ENCODE measurements at regions not wholly inside any gene's neighbourhood (a gene's known extent, or its start where the extent isn't known, plus 50 kb on each side); places are given as distances from the start of the nearest gene placed in this dataset.

DNA sequence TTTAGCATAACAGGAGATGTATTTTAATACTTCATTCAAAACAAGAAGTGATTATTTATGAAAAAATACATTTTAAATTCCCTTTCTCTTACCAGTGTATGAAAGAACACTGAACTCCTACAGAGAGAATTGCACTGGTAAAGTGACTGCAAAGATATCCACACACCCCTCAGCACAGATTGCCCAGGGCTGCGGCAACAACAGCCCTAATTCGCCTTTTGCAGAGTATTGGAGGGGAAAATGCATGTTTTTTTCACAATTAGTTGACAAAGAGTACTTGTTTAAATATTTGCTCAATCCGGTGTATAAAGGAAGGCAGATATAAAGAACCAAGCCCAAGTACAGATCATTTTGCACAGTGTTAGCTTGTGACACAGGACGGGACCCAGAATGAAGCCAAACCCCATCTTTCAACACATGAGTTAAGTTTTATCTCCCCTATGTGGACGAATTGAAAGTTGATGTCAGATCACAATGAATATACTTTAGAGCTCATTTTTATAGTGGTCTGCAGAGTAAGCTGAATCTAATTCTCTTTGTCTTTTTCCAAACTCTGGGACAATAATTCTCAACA, 551.4 kb upstream of the IGFBP7 start:
- DNase-seq, result no peak

DNA sequence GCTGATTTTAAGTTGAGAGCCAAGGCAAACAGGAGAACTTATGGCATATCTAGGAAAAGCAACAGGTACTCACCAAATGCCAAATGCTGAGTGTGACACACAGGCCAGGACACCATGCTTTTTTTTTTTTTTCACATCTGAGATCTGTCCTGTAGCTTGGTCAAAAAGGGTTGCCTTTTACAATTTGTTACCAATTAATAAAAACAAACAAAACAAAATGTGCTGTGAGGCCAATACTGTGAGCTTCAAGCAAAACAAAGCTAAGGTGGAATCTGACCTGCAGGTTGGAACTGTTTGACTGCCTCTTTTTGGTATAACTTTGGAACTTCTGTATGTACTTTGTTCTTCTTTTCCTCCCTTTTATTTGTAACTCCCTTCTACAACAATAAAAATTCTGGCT, 548.5 kb upstream of the IGFBP7 start:
- DNase-seq, result no peak

DNA sequence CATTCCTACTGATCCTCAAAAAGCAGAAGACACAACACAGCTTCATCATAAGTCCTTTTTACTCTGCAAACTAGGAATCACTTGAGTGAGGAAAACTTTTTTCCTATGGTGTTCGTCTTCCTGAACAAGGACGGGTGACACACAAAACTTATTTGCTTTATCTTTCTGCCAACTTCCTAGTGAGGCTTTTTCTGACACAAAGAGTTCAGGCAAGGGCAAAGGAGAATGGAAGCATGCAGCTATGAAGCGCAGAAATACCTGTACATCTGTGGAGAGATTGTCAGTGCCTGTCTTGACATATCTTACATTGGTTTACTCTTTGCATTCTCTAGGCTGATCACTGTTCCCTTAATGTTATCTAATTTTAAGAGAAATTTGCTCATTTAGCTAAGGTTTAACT, 548.0 kb upstream of the IGFBP7 start:
- no peak for DNase-seq

DNA sequence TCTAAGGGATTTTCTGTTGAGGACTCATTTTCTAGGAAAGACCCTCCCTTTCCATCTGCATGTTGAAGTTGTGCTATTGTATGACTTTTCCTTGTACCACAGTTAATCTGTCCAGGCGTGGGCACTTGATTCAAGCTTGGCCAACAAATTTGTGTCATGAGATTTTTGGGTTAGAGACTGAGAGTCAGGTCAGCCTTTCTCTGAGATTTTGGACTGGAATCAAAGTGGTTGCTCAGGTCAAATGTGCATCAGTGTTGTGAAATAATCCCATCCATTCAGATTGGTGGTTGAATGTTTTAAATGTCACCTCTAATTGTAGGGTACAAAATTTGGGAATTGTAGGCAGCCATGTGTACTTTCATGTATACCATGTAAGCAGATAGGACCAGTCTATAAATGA, 545.2 kb upstream of the IGFBP7 start:
- no peak for DNase-seq

DNA sequence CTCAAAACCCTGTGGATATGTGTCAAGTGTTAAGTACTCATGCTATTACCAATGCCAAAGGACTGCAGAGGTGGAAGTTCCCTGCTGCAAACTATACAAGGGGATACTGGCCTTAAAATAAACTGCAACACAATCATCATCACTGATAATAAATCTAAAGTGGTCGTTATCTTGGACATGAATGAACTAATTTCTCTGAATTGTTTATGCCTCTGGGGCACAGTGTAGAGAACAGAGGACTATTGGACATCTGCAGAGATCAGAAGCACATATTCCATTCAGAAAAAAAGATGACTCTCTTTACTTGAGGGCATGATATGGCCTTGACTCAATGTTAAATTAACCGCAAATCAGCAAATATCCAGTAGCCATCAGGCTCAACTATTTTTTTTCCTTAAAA, 542.6 kb upstream of the IGFBP7 start:
- no peak for DNase-seq

DNA sequence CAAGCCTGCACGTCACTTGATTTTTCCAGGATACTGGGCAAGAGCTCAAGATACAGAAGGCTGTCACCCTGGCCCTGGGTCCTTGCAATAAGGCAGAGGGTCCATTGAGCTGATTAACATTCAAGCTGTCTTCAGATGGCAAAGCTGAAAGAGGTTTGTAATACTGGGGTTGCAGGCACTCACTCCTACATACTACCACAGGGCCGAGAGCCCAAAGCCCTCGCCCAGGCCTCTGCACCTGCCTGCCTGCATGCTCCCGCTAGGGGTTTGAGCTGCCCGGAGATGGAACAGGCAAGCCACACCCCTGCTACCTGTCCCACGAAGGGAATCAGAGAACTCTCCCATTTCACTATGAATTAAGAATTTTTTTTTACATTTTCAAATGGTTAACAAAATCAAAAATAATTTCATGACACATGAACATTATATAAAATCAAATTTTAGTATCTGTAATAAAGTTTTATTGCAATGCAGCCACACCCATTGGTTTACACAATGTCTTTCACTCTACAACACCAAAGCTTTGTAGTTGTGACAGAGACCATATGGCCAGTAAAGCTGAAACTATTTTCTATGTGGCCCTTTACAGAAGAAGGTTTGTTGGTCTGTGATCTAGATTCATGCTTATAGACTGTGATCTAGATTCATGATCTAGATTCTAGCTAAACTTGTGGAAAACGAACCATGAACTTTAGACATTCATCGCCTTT, 530.4 kb upstream of the IGFBP7 start:
- DNase-seq, result no peak

DNA sequence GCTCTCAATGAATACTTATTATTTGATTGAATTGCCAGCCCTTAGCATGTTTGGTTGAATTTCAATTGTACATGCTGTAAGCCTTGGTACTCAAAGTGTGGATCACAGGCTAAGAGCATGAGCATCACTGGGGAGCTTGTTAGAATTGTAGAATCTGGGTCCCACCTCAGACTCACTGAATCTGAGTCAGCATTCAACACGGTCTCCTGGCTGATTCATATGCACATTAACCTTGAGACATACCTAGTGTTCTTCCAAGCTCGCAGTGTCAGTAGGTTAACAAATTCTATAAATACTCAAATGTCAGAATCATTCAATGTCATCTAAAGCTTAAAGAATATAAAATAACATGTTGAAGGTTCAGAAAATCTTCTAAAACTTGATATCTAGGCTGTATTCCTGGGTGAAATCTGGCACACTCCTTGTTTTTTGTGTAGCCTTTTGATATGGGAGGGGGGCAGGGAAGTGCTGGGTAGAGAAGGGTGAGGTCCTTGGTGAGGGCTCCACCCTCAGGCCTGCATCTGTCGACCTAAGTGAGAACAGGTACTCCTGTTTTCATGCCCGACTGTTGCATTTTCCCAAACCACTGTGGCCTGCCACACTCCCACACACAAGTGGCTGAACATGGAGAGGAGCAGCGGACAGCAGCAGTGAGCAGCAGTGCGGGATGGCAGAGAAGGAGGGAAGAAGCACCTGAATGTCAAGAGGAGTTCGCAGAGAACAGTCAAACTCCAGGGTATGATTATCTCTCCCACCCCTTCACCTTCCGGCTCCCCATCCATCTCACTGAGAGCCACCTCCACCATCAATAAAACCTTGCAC, 529.6 kb upstream of the IGFBP7 start:
- no peak for DNase-seq

DNA sequence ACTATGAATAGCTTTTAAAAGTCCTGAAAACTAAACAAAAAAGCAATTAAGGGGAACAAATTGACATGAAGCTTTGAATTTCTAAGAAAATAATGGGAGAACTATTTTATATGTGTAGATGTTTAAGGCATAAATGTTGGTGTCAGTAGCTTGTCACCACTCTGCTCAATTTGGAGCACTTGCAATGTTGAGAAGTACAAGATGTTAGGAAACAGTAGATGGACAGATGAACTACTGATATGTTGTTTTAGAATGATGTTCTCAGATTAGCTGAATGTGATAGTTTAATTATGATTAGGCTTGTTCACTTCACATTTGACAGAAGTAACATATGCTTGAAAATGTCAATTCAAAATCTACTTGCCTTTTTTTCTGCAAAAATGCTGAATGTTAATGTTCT, 525.7 kb upstream of the IGFBP7 start:
- DNase-seq, result no peak

DNA sequence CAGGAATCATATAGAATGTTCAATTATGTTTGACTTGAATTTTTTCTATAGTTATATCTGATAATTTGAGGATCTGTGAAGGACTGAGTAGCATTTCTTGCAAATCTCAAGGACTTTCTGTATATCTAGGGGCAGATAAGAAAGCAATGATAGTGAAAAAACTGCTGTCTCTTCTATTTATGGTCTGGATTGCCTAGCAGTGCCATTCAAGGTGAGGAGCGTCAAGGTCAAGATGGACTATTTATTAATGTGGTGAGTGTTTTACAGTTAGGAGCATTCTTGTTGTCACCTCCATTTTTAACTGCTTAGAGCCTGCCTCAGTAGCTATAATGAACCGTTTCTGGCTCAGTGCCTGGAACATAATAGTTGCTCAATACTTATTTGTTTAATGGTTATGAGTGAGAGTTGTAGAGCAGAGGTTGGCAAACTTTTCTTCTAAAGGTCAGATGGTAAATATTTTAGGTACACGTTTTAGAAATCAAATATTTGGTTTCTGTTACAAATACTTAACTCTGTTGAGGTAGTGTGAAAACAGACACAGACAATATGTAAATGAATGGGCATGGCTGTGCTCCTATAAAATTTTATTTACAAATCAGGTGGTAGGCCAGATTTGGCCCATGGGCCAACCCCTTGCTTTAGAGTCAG, 523.2 kb upstream of the IGFBP7 start:
- DNase-seq, result no peak

DNA sequence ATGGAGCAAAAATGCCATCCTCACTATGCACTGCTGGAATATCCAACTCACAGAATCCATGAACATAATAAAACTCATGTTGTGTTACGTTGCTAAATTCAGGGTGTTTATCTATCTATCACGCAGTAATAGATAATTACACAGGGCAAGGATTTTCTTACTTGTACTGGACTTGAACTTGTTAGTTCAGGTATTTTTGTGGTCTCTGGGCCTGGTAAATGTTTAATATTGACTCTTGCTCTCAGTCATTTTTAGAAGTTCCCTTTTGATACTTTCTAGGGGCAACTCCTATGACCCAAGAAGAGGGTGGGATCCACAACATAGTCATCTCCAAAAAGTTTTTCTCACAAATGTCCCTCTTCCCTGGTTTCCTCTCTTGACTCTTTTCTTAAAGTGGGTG, 522.4 kb upstream of the IGFBP7 start:
- DNase-seq, result no peak

DNA sequence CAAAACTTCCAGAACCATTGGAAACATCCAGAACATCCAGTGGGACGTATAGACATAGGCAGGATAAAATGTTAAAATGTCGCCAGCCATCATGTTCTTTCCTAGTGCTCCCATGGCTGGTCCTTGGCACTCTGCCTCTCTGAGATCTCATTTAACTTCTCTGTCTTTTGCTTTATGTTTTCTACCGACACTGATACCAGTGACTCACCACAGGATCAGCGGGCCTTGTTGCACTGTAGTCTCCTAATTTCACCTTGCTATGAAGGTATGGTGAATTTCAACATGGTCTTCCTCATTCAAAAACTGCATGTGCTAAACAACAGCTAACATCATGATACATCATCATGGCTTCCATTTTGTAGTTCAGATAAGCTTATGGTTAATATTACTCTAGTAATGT, 521.0 kb upstream of the IGFBP7 start:
- no peak for DNase-seq

DNA sequence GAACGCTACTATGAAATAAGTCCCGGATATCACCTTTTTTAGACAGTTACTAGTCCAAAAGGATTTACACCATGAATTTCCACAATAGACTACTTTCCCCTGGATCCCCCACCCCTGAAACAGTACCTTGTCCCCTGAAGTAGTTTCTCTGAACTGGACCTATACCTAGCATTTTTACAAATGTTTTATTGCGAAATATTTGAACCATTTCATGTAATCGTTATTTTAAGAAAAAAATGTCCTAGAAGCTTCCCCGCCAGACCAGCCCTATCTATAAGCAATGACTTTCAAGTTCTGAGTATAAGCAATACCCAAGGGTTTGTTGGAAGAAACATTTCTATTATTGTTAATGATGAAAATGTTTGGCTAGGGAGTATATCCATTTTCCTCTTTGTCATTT, 517.8 kb upstream of the IGFBP7 start:
- DNase-seq, result no peak

DNA sequence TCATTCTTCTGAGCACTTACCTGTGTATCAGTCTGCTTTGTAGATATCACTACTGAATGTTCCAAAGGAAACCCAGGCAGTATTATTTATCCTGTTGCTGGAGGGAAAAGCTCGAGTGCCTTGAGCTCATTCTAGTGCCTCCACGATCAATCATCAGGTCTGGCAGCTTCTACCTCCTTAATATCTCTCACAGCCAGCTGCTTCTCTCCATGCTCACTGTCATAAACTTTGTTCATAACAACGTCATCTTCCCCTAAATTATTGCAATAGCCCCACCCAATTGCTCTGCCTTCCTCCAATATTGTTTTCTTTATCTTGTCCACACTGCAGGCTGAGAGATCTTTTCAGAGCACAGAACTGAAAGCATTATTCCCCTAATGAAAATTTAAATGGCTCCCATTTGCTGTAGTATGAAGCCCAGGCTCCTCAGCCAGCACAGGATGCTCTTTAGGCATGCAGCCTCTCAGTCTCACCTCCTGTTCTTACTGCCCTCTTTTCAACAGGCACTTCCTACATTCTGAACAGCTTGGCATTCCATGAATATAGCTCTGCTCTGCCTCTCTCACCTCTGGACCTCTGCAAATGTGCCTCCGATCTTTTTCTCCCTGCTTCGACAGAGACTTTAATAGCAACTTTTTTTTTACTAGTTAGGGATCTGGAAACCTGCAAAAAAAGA, 504.2 kb upstream of the IGFBP7 start:
- no peak for DNase-seq

DNA sequence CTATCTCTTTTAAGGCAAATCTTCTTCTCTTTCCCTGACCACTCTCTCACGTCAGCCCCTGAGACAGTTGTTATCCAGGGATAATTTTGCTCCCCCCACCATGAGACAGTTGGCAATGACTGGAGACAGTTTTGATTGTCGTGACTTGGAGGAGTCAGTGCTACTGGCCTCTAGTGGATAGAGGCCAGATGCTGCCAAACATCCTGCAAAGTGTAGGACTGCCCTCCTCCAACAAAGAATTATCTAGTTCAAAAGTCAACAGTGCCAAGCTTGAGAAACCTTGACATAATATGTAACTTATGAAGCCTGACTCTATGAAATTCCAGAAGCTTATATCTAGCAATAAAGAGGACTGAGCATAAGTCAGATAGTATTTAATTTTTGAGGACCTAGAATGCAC, 502.1 kb upstream of the IGFBP7 start:
- no peak for DNase-seq

DNA sequence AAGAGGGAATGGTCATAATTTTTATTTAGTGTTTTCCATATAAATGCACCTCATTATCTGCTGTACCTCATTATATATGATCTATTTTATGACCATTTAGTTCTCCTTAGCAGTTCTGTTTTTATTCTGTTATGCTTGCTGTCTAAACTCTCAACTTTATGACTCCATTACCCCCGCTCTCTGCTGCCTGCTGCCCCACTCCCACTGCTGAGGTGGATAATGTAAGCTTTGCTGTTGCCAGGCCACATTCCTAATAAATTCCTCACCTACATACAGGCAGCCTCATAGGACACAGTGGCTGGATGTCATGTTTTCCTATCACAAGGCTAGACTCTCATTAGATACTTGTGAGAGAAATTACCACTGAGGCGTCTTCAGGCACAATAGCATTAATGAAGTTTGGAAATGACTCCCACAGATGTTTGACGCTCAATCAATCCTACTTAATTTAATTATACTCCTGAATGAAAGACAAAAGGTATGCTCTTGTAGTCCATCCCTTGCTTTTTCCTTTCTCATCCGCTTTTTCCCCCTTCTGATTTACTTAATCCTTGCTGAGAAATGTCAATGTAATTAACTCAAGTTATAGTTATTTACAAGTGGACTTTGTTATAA, 497.5 kb upstream of the IGFBP7 start:
- no peak for DNase-seq

DNA sequence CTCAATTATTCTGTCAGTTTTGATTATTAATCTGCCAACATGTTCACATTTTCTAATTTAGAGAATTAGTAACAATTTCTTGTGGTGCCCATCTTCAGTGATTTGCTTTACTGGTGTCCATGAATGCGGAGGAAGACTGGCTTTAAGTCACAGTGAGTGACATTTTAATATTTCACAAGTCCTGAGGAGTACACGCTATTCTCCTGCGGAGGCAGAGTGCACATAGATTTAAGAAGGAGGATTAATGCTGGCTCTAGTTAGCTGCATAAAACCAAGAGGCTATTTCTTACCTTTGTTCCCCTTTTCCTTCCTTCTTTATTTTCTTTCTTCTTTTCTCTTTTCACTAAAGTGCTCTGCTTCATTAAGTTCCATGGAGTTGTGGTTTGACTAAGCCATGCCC, 495.2 kb upstream of the IGFBP7 start:
- no peak for DNase-seq

DNA sequence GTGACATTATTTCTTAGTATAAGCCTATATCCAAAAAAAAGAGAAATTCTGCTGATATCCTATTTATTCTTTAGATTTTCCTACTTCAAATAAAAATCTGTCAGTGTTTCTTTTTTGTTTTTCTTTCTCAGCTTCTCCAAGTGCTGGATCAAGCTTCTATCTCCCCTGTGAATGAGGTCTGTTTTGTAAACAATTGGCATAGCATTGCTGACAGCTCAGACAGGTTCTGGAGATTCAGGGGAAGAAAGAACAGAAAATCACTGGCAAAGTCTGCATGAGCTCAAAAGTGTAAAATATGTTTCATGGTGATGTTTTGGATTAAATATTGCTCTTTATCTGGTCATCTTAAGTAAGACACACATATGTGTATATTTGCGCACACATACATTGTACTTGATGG, 492.0 kb upstream of the IGFBP7 start:
- DNase-seq, result no peak

DNA sequence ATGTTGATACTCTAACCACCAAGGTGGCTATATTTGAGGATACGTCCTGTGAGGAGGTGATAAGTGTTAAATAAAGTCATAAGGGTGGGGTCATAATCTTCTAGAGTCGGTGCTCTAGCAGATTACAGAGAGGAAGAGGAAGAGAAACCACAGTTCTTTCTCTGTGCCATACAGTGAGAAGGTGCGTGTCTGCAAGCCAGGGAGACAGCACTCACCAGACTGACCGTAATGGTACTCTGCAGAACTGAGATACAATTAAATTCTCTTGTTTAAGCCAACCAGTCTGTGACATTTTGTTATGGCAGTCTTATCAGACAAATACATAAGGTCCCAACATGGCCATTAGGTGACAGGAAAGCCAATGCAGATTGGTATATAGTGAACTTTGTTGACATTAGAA, 480.9 kb upstream of the IGFBP7 start:
- no peak for DNase-seq

DNA sequence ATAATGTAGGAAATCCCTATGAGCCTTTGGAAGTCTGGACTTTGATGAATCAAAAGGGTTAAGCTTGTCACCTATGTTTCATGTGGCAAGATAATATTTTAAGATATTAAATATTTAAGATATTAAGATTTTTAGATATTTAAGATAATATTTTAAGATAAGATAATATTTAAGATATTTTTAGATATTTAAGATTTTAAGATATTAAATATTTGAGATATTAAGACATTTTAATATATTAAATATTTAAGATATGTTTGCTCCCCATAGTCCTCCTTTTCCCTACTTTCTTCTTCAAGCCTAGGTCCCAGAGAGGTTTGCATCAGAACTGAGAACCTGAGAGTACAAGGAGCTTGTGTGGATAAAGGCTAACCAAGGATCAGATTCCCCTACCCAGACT, 478.4 kb upstream of the IGFBP7 start:
- DNase-seq, result no peak

DNA sequence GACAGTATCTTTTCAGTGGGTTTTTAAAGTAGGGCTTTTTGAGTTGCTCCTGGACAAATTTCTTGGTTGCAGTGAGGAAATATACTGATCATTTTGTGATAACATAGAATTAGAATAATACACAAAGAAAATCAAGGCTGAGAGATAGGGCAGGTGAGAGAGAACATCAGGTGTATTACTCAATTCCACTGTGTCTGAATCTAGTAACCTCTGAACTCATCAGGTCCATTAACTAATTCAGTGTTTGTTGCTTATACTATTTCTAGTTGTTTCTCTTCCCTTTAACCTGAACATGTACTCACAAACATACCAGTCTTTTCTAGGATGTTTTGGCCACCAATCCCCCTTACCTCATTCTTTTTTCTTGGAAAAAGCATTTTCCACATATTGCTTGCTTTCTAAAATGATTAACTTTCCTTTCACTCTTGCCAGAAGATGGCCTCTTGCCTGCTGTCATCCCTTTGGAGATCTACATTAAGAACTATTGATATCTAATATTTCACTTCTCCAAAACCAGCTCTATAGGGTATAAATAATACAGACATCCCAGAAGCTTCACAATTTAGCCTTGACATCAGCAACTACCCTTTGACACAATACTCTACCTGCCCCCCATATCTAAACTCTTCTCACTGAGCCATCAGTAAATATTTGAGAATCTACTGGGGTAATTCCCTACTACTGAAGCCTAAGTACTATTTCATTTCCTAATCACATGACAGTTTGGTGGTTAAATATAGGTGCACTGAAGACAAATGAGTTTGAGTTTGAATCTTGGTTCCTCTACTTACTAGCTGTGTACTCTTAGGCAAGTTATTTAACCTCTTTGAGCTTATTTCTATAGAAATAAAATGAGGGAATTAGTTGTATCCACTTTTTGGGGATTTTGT, 470.8 kb upstream of the IGFBP7 start:
- DNase-seq, result no peak

DNA sequence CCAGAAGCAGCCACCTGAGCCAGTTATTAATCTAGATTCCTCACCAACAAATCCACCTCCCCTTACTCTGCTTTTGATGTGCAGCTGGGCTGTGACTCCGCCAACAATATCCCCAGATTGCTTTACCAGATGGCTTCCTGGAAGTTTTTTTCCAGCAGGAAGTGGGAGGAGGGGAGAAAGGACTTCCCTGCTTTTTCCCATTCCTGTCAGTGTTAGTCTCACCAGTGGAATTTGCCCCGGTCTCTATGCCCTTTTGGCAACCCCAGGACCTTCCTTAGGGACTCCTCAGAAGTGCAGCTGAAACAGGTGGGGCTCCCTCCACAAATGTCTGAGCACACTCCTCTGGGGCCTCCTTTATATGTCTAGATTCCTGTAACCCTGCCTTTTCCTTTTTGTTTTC, 465.2 kb upstream of the IGFBP7 start:
- no peak for DNase-seq
